Psoas muscle (tissue), 7 donors: ENCODE measurements at regions not wholly inside any gene's neighbourhood (a gene's known extent, or its start where the extent isn't known, plus 50 kb on each side); places are given as distances from the start of the nearest gene placed in this dataset.
A peak's percentile ranks its signal among the peaks of the same experiment; 100 is the strongest.

Source experiments
- ATAC-seq, 4 donors: fragments of 200-7000 bp; cut with Tn5 transposase; one replicate each; pipeline ENCODE4 v1.9.1; 2020; ENCODE audit warnings: moderate library complexity in 3 of 4, mild to moderate bottlenecking in 2 of 4
- DNase-seq, 2 donors: peaks; one replicate each; pipeline ENCODE4 v3.0.0-alpha.2; 2020
- H3K27ac ChIP-seq: fragments of 200-600 bp; one replicate; pipeline ENCODE4 v1.8.0; 2022
- H3K27me3 ChIP-seq, 3 donors: fragments of 200-600 bp in 1 of 3; one replicate each; pipeline versions ENCODE4 v1.6.1 to v1.8.0; 2013 to 2022; ENCODE audit warnings: low read length in 2 of 3, mild to moderate bottlenecking in 2 of 3, moderate library complexity in 1 of 3; ENCODE audit not compliant: insufficient read depth in 3 of 3
- H3K36me3 ChIP-seq, 2 donors: fragments of 200-600 bp in 1 of 2; one replicate each; pipeline versions ENCODE4 v1.6.1 to v1.8.0; 2013 to 2022; ENCODE audit warnings: low read depth in 1 of 2, mild to moderate bottlenecking in 1 of 2, moderate library complexity in 1 of 2; ENCODE audit not compliant: insufficient read depth in 1 of 2
- H3K4me1 ChIP-seq: fragments of 200-600 bp; one replicate; pipeline ENCODE4 v1.8.0; 2022
- H3K4me3 ChIP-seq: fragments of 200-600 bp; one replicate; pipeline ENCODE4 v1.8.0; 2022; ENCODE audit warnings: mild to moderate bottlenecking
- H3K9me3 ChIP-seq: fragments of 200-600 bp; one replicate; pipeline ENCODE4 v1.8.0; 2022
- WGBS, 3 donors: extraction: QIAGEN DNeasy Blood & Tissue Kit; methylation state at CpG; one replicate each; pipeline versions ENCODE4 v1.1.6 to v1.1.7; 2013; 5-methylcytosine and 5-hydroxymethylcytosine counted together
- intact Hi-C, 2 donors: fragments of 100-400 bp; cut with DNase I; formaldehyde crosslinking; loops; one replicate each; pipeline versions ENCODE4 v1.11.0 to v1.14.2; 2022
- TF ChIP-seq, protein P1 (sequence below): fragments of 200-600 bp; IDR thresholded peaks from one replicate; pipeline ENCODE4 v1.8.0; 2022; ENCODE audit warnings: antibody characterized with exemption
- donor health status: healthy with polysubstance abuse.
- donor health status: DM: no; HTN: no; CAD: no; lungs with moderate emphysema.
- donor health status: Bipolar disorder and iron deficiency.
- donor health status: healthy.
- donor health status: DM: yes; HTN: yes; CAD: no.
- donor health status: DM: no; HTN: no; CAD: no.
- donor health status: DM: yes; HTN: yes; CAD: no.

DNA sequence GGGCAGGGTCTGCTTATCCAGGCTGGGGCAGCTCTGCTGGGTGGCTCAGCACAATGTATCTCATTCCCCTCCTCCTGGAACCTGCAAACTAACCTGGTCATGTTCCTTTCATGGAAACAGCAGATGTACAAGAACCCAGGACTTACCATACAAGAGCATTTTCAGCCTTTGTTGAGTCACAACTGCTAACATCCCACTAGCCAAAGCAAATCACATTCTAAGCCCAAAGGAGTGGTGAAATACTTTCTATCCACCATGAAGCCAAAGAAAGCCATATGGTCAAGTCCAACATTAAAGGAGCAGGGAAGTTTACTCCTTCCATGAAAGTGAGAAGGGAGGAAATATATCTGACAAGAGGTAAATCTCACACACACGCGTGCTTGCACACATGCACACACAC lies 163.0 kb downstream of the IRS1 start:
- no peak overlapping the region for H3K4me3 ChIP-seq
- peaks cover 3% of the 10 kb centered on the region for H3K9me3 ChIP-seq
- H3K27me3 ChIP-seq: no peaks in the 10 kb centered on the region
- TF ChIP-seq, protein P1, sequence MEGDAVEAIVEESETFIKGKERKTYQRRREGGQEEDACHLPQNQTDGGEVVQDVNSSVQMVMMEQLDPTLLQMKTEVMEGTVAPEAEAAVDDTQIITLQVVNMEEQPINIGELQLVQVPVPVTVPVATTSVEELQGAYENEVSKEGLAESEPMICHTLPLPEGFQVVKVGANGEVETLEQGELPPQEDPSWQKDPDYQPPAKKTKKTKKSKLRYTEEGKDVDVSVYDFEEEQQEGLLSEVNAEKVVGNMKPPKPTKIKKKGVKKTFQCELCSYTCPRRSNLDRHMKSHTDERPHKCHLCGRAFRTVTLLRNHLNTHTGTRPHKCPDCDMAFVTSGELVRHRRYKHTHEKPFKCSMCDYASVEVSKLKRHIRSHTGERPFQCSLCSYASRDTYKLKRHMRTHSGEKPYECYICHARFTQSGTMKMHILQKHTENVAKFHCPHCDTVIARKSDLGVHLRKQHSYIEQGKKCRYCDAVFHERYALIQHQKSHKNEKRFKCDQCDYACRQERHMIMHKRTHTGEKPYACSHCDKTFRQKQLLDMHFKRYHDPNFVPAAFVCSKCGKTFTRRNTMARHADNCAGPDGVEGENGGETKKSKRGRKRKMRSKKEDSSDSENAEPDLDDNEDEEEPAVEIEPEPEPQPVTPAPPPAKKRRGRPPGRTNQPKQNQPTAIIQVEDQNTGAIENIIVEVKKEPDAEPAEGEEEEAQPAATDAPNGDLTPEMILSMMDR: no peak
- H3K36me3 ChIP-seq: no peaks in the 10 kb centered on the region
- intact Hi-C loops: no loop called here
- no peak overlapping the region for H3K27ac ChIP-seq
- 99 to 100% (median 100%) methylated on average over 2 of the region's 2 CpGs for WGBS, 3 donors
- no peak for ATAC-seq
- peaks cover 6% of the 10 kb centered on the region for H3K4me1 ChIP-seq
- DNase-seq: no peak

DNA sequence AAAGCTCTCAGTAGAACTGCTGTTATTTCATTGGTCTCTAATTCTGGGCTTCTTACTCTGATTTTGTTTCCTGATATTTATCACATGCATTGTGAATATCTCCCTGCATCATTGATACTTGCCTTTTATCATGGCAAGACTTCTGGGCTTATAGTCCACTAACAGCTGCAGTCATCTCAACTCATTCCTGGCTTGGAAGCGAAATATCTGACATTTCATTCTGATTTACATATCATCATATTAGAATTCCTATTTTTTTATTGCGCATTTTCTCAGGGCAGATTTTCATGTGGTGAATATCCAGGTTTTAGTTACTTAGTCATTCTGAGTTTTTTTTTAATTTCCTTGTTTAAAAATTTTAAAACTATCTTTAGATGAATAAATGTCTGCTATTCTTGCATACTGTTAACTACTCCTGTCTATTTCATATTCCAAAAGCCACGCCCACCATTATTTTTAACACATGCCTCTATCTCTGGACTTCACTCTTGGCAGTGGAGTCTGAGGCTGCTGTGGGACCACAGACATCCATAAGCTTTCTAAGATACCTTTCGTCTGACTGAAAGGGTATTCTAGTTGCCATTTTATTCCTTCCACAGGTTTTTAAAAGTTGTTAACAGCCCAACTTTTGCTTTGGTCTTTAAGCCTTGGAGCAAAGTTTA lies 164.5 kb downstream of the IRS1 start:
- Histone ChIP-seq H3K27ac (no peak overlapping the region), H3K36me3 (no peaks in the 10 kb centered on the region), H3K9me3 (no peaks in the 10 kb centered on the region), H3K27me3 (no peaks in the 10 kb centered on the region), H3K4me1 (peaks cover 6% of the 10 kb centered on the region), H3K4me3 (no peak overlapping the region)
- WGBS, 3 donors: 70 to 74% (median 73%) methylated on average over 4 of the region's 4 CpGs
- ATAC-seq: peak in 2 of 4 donors; percentile 57 to 62
- TF ChIP-seq, protein P1: no peak
- intact Hi-C loops: no loop called here
- DNase-seq: no peak

DNA sequence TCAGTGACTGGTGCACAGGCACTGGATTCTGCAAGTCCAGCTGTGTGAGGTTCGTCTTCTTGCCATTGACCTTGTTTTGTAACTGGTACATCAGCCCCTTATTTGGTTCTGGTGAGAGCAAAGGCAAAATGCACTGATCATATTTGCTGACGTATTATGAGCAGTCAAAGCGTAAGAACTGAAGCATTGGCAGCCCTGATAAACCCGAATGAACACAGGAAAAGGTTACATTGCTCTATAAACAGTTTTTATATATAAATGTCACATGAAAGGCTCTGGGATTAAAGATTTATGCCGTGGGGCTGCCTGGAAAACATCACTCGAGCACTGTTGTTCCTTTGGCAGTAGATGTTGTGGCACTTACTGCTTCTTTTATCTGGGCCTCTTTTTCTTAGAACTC lies 167.9 kb downstream of the IRS1 start:
- Histone ChIP-seq H3K27me3 (no peaks in the 10 kb centered on the region), H3K27ac (no peak overlapping the region), H3K4me1 (peaks cover 6% of the 10 kb centered on the region), H3K9me3 (no peaks in the 10 kb centered on the region), H3K36me3 (no peaks in the 10 kb centered on the region), H3K4me3 (no peak overlapping the region)
- DNase-seq (no peak), ATAC-seq (no peak)
- WGBS, 3 donors: 20 to 28% (median 23%) methylated on average over 6 of the region's 6 CpGs
- intact Hi-C loops: no loop called here
- TF ChIP-seq, protein P1: no peak

DNA sequence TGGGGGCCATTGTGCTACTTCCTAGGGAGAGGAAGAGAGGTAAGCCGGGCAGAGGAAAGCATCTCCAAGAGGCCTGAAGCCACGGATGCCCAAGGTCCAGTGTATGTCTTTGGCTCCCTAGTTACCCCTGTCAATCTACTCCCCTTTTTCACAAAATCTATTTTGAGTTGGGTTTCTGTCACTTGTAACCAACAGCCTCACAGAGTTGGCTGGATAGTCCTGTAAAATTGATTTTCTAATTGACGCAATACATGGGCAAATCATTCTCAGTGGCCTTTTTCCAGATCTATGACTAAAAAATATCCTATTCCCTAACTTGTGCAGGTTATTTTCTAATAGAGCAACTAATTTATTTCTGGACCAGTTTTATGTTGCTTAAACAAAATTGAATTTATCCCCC lies 168.4 kb downstream of the IRS1 start:
- Histone ChIP-seq H3K4me3 (no peak overlapping the region), H3K4me1 (peaks cover 6% of the 10 kb centered on the region), H3K9me3 (no peaks in the 10 kb centered on the region), H3K36me3 (no peaks in the 10 kb centered on the region), H3K27ac (no peak overlapping the region), H3K27me3 (no peaks in the 10 kb centered on the region)
- WGBS, 3 donors: 81 to 88% (median 84%) methylated on average over 3 of the region's 3 CpGs
- no peak for ATAC-seq
- intact Hi-C loops: no loop called here
- TF ChIP-seq, protein P1: no peak
- DNase-seq: no peak

DNA sequence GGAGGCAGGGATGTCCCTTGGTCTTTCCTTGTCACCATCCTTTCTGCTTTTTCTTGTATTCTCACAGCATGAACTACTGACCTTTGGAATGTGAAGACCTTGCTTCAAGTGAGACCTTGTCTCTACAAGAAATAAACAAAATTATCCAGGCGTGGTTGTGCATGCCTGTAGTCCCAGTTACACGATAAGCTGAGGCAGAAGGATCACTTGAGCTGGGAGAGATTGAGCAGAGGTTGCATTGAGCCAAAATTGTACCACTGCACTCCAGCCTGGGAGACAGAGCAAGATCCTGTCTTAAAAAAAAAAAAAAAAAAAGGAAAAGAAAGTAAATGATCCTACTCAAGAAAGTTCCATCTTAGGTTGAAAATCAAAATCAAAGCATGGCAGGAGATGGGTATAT lies 173.7 kb downstream of the IRS1 start:
- H3K27me3 ChIP-seq: peaks cover 0 to 3% (median 0%) of the 10 kb centered on the region in 3 donors
- 69 to 90% (median 81%) methylated on average over 2 of the region's 2 CpGs for WGBS, 3 donors
- no peak overlapping the region for H3K4me3 ChIP-seq
- intact Hi-C loops: no loop called here
- ATAC-seq (no peak), DNase-seq (no peak)
- no peaks in the 10 kb centered on the region for H3K36me3 ChIP-seq
- TF ChIP-seq, protein P1: no peak
- peaks cover 10% of the 10 kb centered on the region for H3K4me1 ChIP-seq
- no peaks in the 10 kb centered on the region for H3K9me3 ChIP-seq
- H3K27ac ChIP-seq: no peak overlapping the region
